ENCODE measurements at regions not wholly inside any gene's neighbourhood (a gene's known extent, or its start where the extent isn't known, plus 50 kb on each side); places are given as distances from the start of the nearest gene placed in this dataset.
"Not testable (repeated sequence)": the region's sequence is repeated elsewhere in the genome, so short reads cannot be mapped to it uniquely, and the experiment has no call there.

GRCh38 chr1:88296227-88296626 is 387.8 kb upstream of the PKN2 start:
- DNase-seq (ENCODE audit: low read depth), result no peak

GRCh38 chr1:88296642-88297041 is 387.4 kb upstream of the PKN2 start:
- no peak for DNase-seq (ENCODE audit: low read depth)

- DNase-seq (ENCODE audit: low read depth), result no peak
These were observed 385.6 kb upstream of the PKN2 start for GRCh38 chr1:88298506-88298905.

GRCh38 chr1:88300752-88301263 is 383.3 kb upstream of the PKN2 start:
- no peak for DNase-seq (ENCODE audit: low read depth)

- peak; percentile 26 for DNase-seq (ENCODE audit: low read depth)
These were observed 381.1 kb upstream of the PKN2 start for GRCh38 chr1:88302843-88303486.

- no peak for DNase-seq (ENCODE audit: low read depth)
These were observed 372.8 kb upstream of the PKN2 start for GRCh38 chr1:88311265-88311664.

- no peak for DNase-seq (ENCODE audit: low read depth)
These were observed 372.2 kb upstream of the PKN2 start for GRCh38 chr1:88311907-88312306.

GRCh38 chr1:88317396-88317795 is 366.7 kb upstream of the PKN2 start:
- DNase-seq (ENCODE audit: low read depth), result no peak

- no peak for DNase-seq (ENCODE audit: low read depth)
These were observed 365.3 kb upstream of the PKN2 start for GRCh38 chr1:88318740-88319139.

- DNase-seq (ENCODE audit: low read depth), result no peak
These were observed 363.8 kb upstream of the PKN2 start for GRCh38 chr1:88320291-88320690.

GRCh38 chr1:88321706-88322105 is 362.4 kb upstream of the PKN2 start:
- no peak for DNase-seq (ENCODE audit: low read depth)

GRCh38 chr1:88324899-88325298 is 359.2 kb upstream of the PKN2 start:
- DNase-seq (ENCODE audit: low read depth), result no peak

GRCh38 chr1:88327391-88328267 is 356.4 kb upstream of the PKN2 start:
- DNase-seq (ENCODE audit: low read depth), result peak; percentile 62

GRCh38 chr1:88330201-88330600 is 353.9 kb upstream of the PKN2 start:
- no peak for DNase-seq (ENCODE audit: low read depth)

- no peak for DNase-seq (ENCODE audit: low read depth)
These were observed 350.9 kb upstream of the PKN2 start for GRCh38 chr1:88333086-88333695.

- no peak for DNase-seq (ENCODE audit: low read depth)
These were observed 342.6 kb upstream of the PKN2 start for GRCh38 chr1:88341447-88341846.

- DNase-seq (ENCODE audit: low read depth), result not testable (repeated sequence)
These were observed 342.0 kb upstream of the PKN2 start for GRCh38 chr1:88342081-88342480.

GRCh38 chr1:88350648-88351047 is 333.4 kb upstream of the PKN2 start:
- no peak for DNase-seq (ENCODE audit: low read depth)

- no peak for DNase-seq (ENCODE audit: low read depth)
These were observed 332.1 kb upstream of the PKN2 start for GRCh38 chr1:88351960-88352359.

- DNase-seq (ENCODE audit: low read depth), result no peak
These were observed 329.8 kb upstream of the PKN2 start for GRCh38 chr1:88354256-88354655.

- no peak for DNase-seq (ENCODE audit: low read depth)
These were observed 326.3 kb upstream of the PKN2 start for GRCh38 chr1:88357729-88358128.

GRCh38 chr1:88371436-88372023 is 312.5 kb upstream of the PKN2 start:
- DNase-seq (ENCODE audit: low read depth), result no peak

- DNase-seq (ENCODE audit: low read depth), result no peak
These were observed 308.1 kb upstream of the PKN2 start for GRCh38 chr1:88375977-88376376.
